ENCODE measurements at regions not wholly inside any gene's neighbourhood (a gene's known extent, or its start where the extent isn't known, plus 50 kb on each side); places are given as distances from the start of the nearest gene placed in this dataset.
A peak's percentile ranks its signal among the peaks of the same experiment; 100 is the strongest.

- no peaks in the 10 kb centered on the region for H3K36me3 Mint-ChIP-seq
- H3K4me3 Mint-ChIP-seq, result no peak overlapping the region
- CTCF ChIA-PET, result interaction anchor here (0.6 kb wide), 1 partner anchor 305 kb away, joined by 4 read pairs; no protein-coding TSS in a partner anchor
- no peak overlapping the region for H3K27ac Mint-ChIP-seq
- DNase-seq (ENCODE audit: low spot score) (no peak), ATAC-seq (no peak)
- no peaks in the 10 kb centered on the region for H3K27me3 Mint-ChIP-seq (ENCODE audit: low read depth)
- no peaks in the 10 kb centered on the region for H3K9me3 Mint-ChIP-seq
- H3K4me1 Mint-ChIP-seq, result no peaks in the 10 kb centered on the region
- POLR2A ChIA-PET, result no interaction called here
- TF ChIP-seq TEAD1 (CRISPR knock-in tag; IDR thresholded peaks at IDR 0.05), result no peak
- no peak for TF ChIP-seq ATF1 (CRISPR knock-in tag; IDR thresholded peaks at IDR 0.05)
- TF ChIP-seq, protein P1, sequence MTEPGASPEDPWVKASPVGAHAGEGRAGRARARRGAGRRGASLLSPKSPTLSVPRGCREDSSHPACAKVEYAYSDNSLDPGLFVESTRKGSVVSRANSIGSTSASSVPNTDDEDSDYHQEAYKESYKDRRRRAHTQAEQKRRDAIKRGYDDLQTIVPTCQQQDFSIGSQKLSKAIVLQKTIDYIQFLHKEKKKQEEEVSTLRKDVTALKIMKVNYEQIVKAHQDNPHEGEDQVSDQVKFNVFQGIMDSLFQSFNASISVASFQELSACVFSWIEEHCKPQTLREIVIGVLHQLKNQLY (CRISPR knock-in tag; IDR thresholded peaks at IDR 0.05), result no peak
- TF ChIP-seq RELA (CRISPR knock-in tag; IDR thresholded peaks at IDR 0.05; ENCODE audit: borderline replicate concordance), result no peak
These were observed 368.3 kb upstream of the SASH1 start for GRCh38 chr6:147974376-147974775.

DNA sequence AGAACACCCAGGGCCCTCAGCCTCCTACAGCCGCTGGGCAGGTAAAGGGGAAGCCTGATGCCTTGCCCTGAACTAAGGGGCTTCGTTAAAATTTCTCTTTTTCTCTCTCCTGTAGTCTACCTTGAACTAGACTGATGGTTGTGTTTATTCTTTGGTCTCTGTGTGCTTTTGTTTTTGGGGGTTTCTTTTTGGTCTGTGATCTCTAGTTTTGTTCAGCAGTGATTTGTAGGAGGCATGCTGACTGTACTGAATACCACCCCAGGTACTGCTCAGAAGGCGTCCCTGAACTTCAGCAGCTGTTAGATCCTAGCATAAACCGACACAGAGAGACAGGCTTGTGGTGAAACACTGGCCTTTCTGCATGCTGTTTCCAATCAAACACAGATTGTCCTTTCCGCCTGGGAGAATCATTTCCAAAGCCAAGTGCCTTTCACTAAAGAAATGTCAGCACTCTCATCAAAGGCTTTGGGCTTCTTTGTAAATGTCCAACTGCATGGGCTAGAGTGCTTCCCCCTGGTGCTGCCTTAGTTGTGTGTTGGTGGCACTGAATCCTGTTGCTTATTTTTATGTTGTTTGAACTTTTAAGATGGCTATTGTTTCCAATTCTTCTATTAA lies 364.7 kb upstream of the SASH1 start:
- ATAC-seq (peak; percentile 28), DNase-seq (ENCODE audit: low spot score) (no peak)
- peaks cover 3% of the 10 kb centered on the region for H3K4me1 Mint-ChIP-seq
- ChIA-PET CTCF (no interaction called here), POLR2A (no interaction called here)
- no peak overlapping the region for H3K4me3 Mint-ChIP-seq
- no peaks in the 10 kb centered on the region for H3K27me3 Mint-ChIP-seq (ENCODE audit: low read depth)
- TF ChIP-seq CBFB (CRISPR knock-in tag; IDR thresholded peaks at IDR 0.05; ENCODE audit: low read depth) (no peak), USF2 (CRISPR knock-in tag; IDR thresholded peaks at IDR 0.05) (no peak), CREM (CRISPR knock-in tag; IDR thresholded peaks at IDR 0.05) (no peak)
- TF ChIP-seq, protein P2, sequence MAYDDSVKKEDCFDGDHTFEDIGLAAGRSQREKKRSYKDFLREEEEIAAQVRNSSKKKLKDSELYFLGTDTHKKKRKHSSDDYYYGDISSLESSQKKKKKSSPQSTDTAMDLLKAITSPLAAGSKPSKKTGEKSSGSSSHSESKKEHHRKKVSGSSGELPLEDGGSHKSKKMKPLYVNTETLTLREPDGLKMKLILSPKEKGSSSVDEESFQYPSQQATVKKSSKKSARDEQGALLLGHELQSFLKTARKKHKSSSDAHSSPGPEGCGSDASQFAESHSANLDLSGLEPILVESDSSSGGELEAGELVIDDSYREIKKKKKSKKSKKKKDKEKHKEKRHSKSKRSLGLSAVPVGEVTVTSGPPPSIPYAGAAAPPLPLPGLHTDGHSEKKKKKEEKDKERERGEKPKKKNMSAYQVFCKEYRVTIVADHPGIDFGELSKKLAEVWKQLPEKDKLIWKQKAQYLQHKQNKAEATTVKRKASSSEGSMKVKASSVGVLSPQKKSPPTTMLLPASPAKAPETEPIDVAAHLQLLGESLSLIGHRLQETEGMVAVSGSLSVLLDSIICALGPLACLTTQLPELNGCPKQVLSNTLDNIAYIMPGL (CRISPR knock-in tag; IDR thresholded peaks at IDR 0.05), result no peak
- H3K27ac Mint-ChIP-seq, result no peak overlapping the region
- no peaks in the 10 kb centered on the region for H3K36me3 Mint-ChIP-seq
- H3K9me3 Mint-ChIP-seq, result no peaks in the 10 kb centered on the region

DNA sequence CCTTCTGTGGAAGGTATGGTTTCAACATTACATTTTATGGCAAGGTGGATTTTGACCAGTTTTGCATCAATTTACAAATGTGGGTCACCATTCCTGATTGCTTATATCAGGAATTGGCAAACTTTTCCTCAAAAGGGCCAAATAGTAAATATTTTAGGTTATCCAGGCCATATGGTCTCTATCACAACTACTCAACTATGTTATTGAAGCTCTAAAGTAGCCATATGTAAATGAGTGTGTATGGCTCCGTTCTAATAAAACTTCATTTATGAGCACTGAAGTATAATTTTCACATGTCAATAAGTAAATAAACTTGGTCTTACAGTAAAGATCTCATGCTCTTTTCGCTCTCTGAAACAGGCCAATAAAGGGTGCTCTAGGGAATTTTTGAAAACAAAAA lies 362.7 kb upstream of the SASH1 start:
- TF ChIP-seq CREB1 (CRISPR knock-in tag; IDR thresholded peaks at IDR 0.05), result no peak
- TF ChIP-seq SOX15 (CRISPR knock-in tag; IDR thresholded peaks at IDR 0.05), result no peak
- H3K36me3 Mint-ChIP-seq, result no peaks in the 10 kb centered on the region
- H3K9me3 Mint-ChIP-seq, result no peaks in the 10 kb centered on the region
- H3K4me1 Mint-ChIP-seq, result peaks cover 3% of the 10 kb centered on the region
- DNase-seq (ENCODE audit: low spot score), result no peak
- H3K27me3 Mint-ChIP-seq (ENCODE audit: low read depth), result no peaks in the 10 kb centered on the region
- H3K4me3 Mint-ChIP-seq, result no peak overlapping the region
- ChIA-PET CTCF (no interaction called here), POLR2A (interaction anchor here (0.6 kb wide), 1 partner anchor 547 kb away, joined by 4 read pairs; no protein-coding TSS in a partner anchor)
- H3K27ac Mint-ChIP-seq, result no peak overlapping the region
- no peak for ATAC-seq

- CTCF ChIA-PET, result no interaction called here
- no peak for DNase-seq (ENCODE audit: low spot score)
- Mint-ChIP-seq H3K36me3 (no peaks in the 10 kb centered on the region), H3K27ac (no peak overlapping the region), H3K27me3 (ENCODE audit: low read depth) (no peaks in the 10 kb centered on the region), H3K9me3 (no peaks in the 10 kb centered on the region), H3K4me3 (no peak overlapping the region), H3K4me1 (peaks cover 3% of the 10 kb centered on the region)
- TF ChIP-seq ERG (CRISPR knock-in tag; IDR thresholded peaks at IDR 0.05), result no peak
- TF ChIP-seq FOXP1 (CRISPR knock-in tag; IDR thresholded peaks at IDR 0.05; ENCODE audit: borderline replicate concordance), result no peak
- no peak for TF ChIP-seq ZNF532 (CRISPR knock-in tag; IDR thresholded peaks at IDR 0.05; ENCODE audit: borderline replicate concordance)
- TF ChIP-seq EMX1 (CRISPR knock-in tag; IDR thresholded peaks at IDR 0.05), result no peak
- ATAC-seq, result no peak
- POLR2A ChIA-PET, result no interaction called here
These were observed 358.9 kb upstream of the SASH1 start for GRCh38 chr6:147983581-147984366.
